Right ventricle myocardium superior (tissue), 1 donor: ENCODE measurements at regions not wholly inside any gene's neighbourhood (a gene's known extent, or its start where the extent isn't known, plus 50 kb on each side); places are given as distances from the start of the nearest gene placed in this dataset.

Experiments
- ATAC-seq: fragments of 200-7000 bp; cut with Tn5 transposase; one replicate; pipeline ENCODE4 v1.9.1; 2020; ENCODE audit warnings: mild to moderate bottlenecking; ENCODE audit not compliant: poor library complexity
- DNase-seq: peaks from one replicate; pipeline ENCODE4 v3.0.0-alpha.2; 2020
- intact Hi-C: fragments of 100-400 bp; cut with DNase I; formaldehyde crosslinking; loops from one replicate; pipeline ENCODE4 v1.11.2; 2022
- donor health status: DM: no; HTN: yes; CAD: no; lungs with severe emphysema.

- intact Hi-C loops: no loop called here
- no peak for ATAC-seq
- no peak for DNase-seq
These were observed 106.4 kb upstream of the BCL9 start for GRCh38 chr1:147434921-147435320.

GRCh38 chr1:147444381-147444780, 96.9 kb upstream of the BCL9 start:
- DNase-seq (no peak), ATAC-seq (no peak)
- intact Hi-C loops: no loop called here

DNA sequence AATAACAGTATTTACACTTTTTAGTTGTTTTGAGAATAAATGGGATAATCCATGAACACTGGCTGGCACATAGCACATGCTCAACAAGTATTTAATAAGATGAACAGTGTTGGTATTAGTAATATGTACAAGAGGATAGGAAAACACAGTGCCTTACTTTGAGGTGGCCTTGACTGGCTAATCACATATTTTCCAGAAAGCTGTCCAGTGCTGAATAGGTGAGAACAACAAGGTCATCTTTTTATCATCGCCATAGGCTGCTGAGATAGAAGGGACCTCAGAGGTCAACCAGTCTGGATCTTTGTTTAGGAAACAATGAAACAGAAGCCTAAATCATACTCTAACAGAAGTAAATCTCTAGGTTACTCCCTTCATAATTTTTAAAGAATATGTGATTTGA, 89.7 kb upstream of the BCL9 start:
- ATAC-seq: no peak

DNA sequence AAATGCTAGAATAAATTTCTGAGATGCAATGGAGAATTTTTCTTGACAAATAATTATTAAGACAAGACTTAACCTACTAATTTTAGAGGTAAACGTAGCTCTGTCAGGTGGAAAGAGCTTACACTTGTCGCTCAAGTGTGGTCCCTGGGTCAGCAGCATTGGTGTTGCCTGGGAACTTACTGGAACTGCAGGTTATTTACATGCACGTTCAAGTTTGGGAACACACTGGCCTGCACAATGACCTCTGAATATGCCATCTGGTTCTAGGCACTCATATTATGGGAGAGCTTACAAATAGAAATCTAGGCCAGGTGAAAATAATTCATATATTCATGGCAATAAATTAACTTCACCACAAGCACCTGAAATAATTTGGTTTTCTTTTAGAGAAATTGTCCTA, 88.5 kb upstream of the BCL9 start:
- ATAC-seq: no peak
- intact Hi-C loops: no loop called here
- DNase-seq: no peak

More for the DNA sequence above, 89.7 kb upstream of the BCL9 start:
- DNase-seq: no peak
- intact Hi-C loops: no loop called here

DNA sequence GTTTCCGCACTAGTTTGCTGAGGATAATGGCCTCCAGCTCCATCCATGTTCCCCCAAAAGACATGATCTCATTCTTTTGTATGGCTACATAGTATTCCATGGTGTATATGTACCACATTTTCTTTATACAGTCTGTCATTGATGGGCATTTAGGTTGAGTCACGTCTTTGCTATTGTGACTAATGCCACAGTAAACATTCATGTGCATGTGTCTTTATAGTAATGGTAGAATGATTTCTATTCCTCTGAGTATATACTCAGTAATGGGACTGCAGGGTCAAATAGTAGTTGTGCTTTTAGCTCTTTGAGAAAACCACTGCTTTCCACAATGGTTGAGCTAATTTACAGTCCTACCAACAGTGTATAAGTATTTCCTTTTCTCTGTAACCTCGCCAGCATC, 78.3 kb upstream of the BCL9 start:
- no peak for DNase-seq
- ATAC-seq: no peak
- intact Hi-C loops: no loop called here

DNA sequence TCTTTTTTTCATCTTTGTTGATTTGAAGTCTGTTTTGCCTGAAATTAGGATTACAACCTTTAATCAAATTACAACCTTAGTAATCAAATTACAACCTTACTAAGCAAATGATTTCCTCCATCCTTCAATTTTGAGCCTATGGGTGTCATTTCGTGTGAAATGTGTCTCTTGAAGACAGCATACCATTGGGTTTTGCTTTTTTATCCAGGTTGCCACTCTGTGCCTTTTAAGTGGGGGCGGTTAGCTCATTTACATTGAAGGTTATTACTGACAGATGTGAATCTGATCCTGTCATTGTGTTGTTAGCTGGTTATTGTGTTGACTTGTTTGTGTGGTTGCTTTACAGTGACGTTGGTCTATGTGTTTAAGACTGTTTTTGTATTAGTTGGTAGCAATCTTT, 74.8 kb upstream of the BCL9 start:
- intact Hi-C loops: no loop called here
- ATAC-seq (no peak), DNase-seq (no peak)

DNA sequence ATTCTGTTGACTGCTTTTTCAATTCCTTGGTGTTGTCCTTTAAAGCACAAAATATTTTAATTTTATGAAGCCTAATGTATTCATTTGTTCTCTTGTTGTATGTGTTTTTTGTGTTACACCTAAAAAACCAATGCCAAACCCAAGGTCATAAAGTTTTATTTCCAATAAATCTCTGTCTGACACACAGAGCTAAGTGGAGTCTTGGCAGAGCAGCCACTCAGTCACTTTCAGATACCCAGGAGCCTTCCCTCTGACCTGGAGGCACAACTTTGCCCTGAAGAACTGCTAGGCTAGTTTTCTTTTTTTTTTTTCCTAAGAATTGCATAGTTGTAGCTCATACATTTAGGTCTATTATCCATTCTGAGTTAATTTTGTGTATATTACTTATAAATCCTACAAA, 71.2 kb upstream of the BCL9 start:
- intact Hi-C loops: no loop called here
- ATAC-seq (no peak), DNase-seq (no peak)

DNA sequence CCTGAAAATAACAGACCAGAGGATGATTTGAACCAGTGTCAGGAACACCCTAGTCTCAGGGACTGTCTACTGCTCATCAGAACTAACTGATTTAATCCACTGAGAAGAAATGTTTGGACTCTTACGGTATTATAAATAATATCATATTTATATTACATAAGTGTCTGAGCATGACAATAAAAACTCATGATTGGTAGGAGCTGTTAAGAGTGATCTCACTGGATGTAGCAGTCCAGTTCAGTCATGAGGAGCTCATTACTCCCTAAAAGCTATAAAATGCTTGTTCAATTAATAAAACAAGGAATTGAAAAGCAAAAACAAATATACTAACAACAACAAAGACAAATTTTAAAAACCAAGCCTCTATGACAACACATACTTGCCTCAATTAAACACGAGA, 68.8 kb upstream of the BCL9 start:
- DNase-seq: no peak
- intact Hi-C loops: no loop called here
- ATAC-seq: no peak

DNA sequence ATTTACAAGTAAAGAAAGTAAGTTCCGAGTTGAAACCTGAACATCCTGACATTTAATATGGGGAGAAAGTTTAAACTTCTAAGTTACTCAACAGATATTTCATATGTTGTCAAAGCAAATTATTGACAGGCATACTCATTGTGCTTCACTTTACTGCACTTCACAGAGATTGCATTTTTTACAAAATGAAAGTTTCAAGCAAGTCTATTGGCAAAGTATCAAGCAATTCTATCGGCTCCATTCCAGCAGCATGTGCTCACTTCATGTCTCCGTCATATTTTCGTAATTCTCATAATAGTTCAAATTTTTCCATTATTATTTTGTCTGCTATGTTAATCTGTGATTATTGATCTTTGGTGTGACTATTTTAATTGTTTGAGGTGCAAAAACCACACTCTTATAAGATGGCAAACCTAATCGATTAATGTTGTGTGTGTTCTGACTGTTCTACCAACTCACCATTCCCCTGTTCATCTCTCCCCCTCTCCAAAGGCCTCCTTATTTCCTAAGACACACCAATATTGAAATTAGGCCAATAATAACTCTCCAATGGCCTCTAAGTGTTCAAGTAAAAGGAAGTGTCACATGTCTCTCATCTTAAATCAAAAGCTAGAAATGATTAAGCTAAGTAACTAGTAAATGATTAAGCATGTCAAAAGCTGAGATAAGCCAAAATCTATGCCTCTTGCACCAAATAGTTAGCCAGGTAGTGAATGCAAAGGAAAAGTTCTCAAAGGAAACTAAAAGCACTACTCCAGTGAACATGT, 68.2 kb upstream of the BCL9 start:
- ATAC-seq (no peak), DNase-seq (no peak)
- intact Hi-C loops: no loop called here

DNA sequence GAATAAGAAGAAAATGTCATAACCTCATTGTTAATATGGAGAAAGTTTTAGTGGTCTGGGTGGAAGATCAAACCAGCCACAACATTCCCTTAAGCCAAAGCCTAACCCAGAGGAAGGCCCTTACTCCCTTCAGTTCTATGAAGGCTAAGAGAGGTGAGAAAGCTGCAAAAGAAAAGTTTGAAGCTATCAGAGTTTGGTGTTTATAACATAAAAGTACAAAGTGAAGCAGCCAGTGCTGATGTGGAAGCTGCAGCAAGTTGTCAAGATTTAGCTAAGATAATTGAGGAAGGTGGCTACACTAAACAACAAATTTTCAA, 67.6 kb upstream of the BCL9 start:
- DNase-seq (no peak), ATAC-seq (no peak)
- intact Hi-C loops: no loop called here

DNA sequence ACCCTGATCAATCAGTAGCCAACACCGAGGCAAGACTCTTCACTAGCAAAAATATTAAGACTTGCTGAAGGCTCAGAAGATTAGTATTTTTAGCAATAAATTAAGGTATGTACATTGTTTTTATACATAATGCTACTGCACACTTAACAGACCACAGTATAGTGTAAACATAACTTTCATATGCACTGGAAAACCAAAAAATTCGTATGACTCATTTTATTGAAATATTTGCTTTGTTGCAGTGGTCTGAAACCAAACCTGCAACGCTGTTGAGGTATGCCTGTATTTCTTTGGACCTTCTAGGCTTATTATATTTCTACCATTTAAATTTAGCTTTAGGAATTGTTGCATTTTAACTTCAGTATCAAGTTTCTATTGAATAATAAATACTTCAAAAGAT, 65.8 kb upstream of the BCL9 start:
- ATAC-seq (no peak), DNase-seq (no peak)
- intact Hi-C loops: no loop called here

DNA sequence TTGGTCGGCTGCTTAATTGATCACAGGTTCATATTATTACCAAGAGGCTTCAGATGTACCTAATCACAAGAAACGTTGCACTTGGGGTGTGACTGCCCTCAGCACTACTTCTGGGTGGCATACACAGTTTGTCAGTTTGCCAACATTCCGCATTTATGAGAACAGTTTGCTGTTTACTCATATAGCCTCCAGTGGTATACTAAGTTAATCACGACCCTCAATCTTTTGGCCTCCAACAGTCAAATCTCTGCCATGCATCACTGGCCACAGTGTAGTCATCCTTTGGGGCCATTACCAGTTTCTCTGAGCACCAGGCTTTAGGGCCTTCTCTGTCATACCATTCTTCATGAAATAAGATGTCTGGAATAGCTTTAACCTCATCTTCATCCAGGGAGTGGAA, 62.8 kb upstream of the BCL9 start:
- no peak for DNase-seq
- no peak for ATAC-seq
- intact Hi-C loops: no loop called here

- ATAC-seq (no peak), DNase-seq (no peak)
- intact Hi-C loops: no loop called here
These were observed 61.3 kb upstream of the BCL9 start for GRCh38 chr1:147479864-147480564.

DNA sequence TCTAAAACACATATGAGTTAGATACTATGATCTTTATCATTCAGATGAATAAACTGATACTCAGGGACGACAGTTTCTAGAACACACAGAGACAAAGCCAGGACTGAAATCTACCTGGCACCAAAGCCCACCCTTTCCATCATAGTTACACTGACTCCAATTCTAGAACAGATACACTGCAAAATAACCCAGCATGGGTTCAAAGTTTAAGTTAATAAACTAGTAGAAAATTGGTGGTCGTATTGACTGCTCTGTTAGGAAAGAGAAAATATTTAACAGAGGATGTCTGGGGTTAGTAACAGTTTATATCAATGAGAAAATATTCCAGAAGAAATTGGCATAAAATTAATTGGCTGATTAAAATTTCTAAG, 60.8 kb upstream of the BCL9 start:
- intact Hi-C loops: no loop called here
- no peak for DNase-seq
- no peak for ATAC-seq

DNA sequence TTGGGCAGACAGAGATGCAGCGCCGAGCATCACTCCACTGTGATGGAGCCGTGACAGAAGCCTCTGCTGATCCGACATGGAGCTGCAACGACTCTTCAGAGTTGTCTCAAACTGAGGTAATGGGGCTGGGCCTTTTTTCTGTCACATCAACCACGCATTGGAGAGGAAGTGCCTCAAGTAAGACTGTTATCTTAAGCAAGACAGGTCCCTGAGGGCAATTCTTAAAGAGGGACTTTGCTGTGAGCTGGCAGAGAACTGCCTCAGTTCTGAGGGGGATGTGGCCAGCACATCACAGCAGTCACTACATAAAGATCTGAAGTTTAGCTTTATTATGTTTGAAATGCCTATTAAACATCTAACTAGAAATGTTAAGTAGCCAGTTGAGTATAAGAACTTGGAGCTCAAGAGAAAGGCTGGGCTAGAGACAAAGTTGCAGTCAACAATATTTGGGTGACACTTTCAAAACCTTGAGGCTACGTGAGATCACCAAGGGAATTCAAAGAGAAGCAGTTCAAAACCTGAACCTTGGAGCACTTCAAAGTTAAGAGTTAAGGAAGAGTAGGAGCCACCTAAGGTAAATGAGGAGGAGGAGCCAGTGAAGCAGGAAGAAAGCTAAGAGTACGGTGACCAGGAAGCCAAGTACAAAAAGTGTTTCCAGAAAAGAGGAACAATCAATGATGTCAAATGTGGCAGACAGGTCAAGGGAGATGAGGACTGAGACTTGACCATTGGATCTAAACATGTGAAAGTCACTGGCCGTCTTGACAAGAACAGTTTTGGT, 54.2 kb upstream of the BCL9 start:
- DNase-seq (no peak), ATAC-seq (no peak)
- intact Hi-C loops: no loop called here

- intact Hi-C loops: loop anchor here (10.0 kb wide), 1 partner anchor 214 kb away; no protein-coding TSS in a partner anchor
- no peak for ATAC-seq
- no peak for DNase-seq
These were observed 50.2 kb upstream of the BCL9 start for GRCh38 chr1:147491098-147491497.
